ENCODE measurements at regions not wholly inside any gene's neighbourhood (a gene's known extent, or its start where the extent isn't known, plus 50 kb on each side); places are given as distances from the start of the nearest gene placed in this dataset.

GRCh38 chr7:131004371-131004770 is 270.4 kb upstream of the KLF14 start:
- ChIA-PET POLR2A (no interaction called here), CTCF (interaction anchor here (0.9 to 7.1 kb wide), 10 partner anchors 9 to 108 kb away, joined by 3 to 47 read pairs (median 7); no protein-coding TSS in a partner anchor)
- no peak for TF ChIP-seq CTCF (IDR thresholded peaks at IDR 0.05; ENCODE audit: control extremely low read depth, extremely low read depth, low read depth, missing control alignments)
- no peak for DNase-seq (ENCODE audit: extremely low spot score)

- TF ChIP-seq CTCF (IDR thresholded peaks at IDR 0.05; ENCODE audit: control extremely low read depth, extremely low read depth, low read depth, missing control alignments): peak; percentile 53
- ChIA-PET CTCF (interaction anchor here (0.6 to 3.8 kb wide), 17 partner anchors 9 to 111 kb away, joined by 3 to 19 read pairs (median 3); no protein-coding TSS in a partner anchor), POLR2A (interaction anchor here (0.7 kb wide), 1 partner anchor 102 kb away, joined by 3 read pairs; no protein-coding TSS in a partner anchor)
- peak; percentile 55 for DNase-seq (ENCODE audit: extremely low spot score)
Measured at GRCh38 chr7:131007439-131008330, 273.7 kb upstream of the KLF14 start.

GRCh38 chr7:131008840-131009711 is 275.1 kb upstream of the KLF14 start:
- ChIA-PET POLR2A (no interaction called here), CTCF (interaction anchor here (0.7 to 3.8 kb wide), 6 partner anchors 10 to 115 kb away, joined by 3 to 19 read pairs (median 4); no protein-coding TSS in a partner anchor)
- no peak for DNase-seq (ENCODE audit: extremely low spot score)
- no peak for TF ChIP-seq CTCF (IDR thresholded peaks at IDR 0.05; ENCODE audit: control extremely low read depth, extremely low read depth, low read depth, missing control alignments)

- POLR2A ChIA-PET: no interaction called here
- CTCF ChIA-PET: interaction anchor here (0.7 to 3.8 kb wide), 6 partner anchors 9 to 114 kb away, joined by 3 to 19 read pairs (median 4); no protein-coding TSS in a partner anchor
- TF ChIP-seq CTCF (IDR thresholded peaks at IDR 0.05; ENCODE audit: control extremely low read depth, extremely low read depth, low read depth, missing control alignments): no peak
- DNase-seq (ENCODE audit: extremely low spot score): no peak
Measured at GRCh38 chr7:131010029-131010716, 276.2 kb upstream of the KLF14 start.

GRCh38 chr7:131010717-131011431 is 276.9 kb upstream of the KLF14 start:
- ChIA-PET POLR2A (no interaction called here), CTCF (interaction anchor here (1.2 to 2.0 kb wide), 4 partner anchors 16 to 114 kb away, joined by 3 to 11 read pairs (median 6); no protein-coding TSS in a partner anchor)
- TF ChIP-seq CTCF (IDR thresholded peaks at IDR 0.05; ENCODE audit: control extremely low read depth, extremely low read depth, low read depth, missing control alignments): no peak
- peak; percentile 56 for DNase-seq (ENCODE audit: extremely low spot score)
